Endothelial cell of hepatic sinusoid (primary cell): ENCODE measurements at regions not wholly inside any gene's neighbourhood (a gene's known extent, or its start where the extent isn't known, plus 50 kb on each side); places are given as distances from the start of the nearest gene placed in this dataset.

Experiments used
- in situ Hi-C: cut with HindIII; loops from 2 replicates; pipeline ENCODE4 v1.10.0; 2017; ENCODE audit warnings: low sequenced_read_pairs

GRCh38 chr5:7330256-7330655 is 65.7 kb upstream of the ADCY2 start:
- in situ Hi-C loops: no loop called here

- in situ Hi-C loops: no loop called here
Observed at GRCh38 chr5:7331131-7331530, 64.8 kb upstream of the ADCY2 start.
